NCI-H526 treated with DMSO at 0.1 percent for 48 hours (cell line): ENCODE measurements at regions not wholly inside any gene's neighbourhood (a gene's known extent, or its start where the extent isn't known, plus 50 kb on each side); places are given as distances from the start of the nearest gene placed in this dataset.

Experiments used
- DNase-seq: peaks from one replicate; lab custom pipeline; 2025; lab: John Stamatoyannopoulos, UW

DNA sequence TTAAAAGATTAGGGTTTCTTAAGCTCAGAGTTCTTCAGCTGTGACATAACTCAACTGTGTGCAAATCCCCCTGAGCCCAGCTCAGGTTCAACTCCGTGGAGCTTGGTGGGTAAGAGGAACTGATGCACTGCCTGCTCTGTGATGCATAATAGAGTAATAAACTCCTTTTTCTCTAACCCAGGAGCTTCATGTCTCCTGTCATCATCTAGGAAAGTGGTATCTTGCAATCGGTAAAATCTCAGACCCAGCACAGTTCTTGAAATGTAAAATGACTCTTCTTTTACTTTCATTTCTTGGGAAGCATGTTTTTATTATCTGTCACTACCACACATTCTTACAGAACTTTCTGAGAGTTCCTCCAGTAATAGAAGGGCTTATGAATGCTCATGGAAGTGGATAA lies 123.8 kb upstream of the PCDH9 start:
- no peak for DNase-seq

DNA sequence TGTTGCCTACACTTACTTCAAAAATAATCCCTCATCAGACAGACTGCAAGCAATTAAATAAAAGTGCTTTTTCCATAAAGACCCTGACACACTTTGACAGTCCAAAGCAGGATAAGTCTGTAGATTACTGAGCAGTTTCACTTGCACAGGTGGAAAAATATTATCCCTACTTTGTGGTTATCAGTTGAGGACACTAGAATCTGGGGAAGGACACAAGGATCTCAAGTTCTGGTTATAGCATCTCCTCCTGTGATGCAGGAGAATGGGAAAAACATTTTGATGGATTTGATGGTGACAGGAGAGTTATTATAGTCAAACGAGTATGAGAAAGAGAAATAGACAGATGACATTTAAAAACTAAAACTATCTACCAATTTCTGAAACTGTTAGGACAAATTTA lies 122.9 kb upstream of the PCDH9 start:
- no peak for DNase-seq

DNA sequence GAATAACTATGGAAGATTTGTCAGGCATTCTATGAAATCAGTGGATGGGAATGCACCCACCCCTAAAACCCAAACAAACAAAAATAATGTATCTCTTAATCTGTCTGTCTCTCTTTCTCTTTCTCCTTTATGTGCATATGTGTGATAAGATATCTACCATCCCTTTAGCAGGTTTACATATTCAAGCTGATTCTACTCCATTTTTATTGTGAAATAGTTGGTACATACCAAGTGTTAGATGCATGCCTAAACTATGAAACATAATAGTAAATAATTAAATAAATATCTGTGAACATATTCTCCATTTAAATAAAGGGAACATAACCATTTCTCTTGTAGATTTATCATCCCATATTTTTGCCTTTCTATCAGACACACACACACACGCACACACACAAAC lies 121.8 kb upstream of the PCDH9 start:
- no peak for DNase-seq

DNA sequence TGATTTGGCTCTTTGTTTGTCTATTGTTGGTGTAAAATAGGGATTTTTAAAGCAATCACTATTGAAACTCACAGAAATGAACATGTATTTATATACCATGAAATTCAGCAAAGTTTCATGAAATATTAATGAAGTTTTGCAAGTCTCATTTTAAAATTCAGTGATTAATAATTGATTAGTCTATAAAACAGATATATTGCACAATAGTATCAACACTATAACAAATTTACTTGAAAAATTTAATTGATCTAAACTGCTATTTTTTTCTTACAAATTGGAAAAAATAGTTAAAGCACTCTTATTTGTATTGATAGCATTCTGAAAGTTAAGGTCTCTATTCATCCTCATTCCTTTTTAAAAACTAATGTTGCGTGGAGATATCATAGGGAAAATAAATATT lies 121.0 kb upstream of the PCDH9 start:
- no peak for DNase-seq

DNA sequence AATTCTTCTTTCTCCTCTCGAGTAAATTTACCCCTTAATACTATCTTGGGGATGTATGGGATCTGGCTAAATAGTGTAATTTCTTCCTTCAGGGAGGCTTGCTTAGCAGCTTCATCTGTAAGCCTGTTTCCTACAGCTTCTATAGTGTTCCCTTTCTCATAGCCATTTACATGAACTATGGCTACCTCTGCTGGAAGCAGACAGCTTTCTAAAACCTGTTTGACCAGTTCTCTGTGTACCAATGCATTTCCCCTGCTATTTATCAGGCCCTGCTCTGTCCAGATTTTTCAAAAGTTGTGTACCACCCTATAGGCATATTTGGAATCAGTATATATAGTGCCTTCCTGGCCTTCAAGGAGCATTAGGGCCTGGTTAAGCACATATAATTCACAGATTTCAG lies 113.6 kb upstream of the PCDH9 start:
- DNase-seq, result peak; percentile 31

DNA sequence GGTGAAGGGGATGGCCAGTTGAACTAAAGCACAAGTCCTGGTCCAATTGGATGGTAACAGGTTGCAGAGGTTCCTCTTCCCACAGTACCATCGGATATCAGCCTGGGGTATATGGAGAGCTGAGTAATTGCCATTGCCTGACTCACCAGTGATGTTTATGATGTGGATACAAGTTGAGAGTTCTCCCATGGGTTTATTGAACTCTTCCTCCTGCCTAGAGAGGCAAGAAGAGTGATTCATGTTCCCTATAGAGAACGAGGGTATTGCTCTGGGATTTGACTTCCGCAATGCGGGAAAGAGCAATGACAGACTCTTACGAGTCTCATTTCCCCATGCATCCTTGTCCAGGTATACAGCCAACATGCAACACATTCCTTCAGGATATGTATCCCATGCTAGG lies 111.3 kb upstream of the PCDH9 start:
- DNase-seq, result no peak

DNA sequence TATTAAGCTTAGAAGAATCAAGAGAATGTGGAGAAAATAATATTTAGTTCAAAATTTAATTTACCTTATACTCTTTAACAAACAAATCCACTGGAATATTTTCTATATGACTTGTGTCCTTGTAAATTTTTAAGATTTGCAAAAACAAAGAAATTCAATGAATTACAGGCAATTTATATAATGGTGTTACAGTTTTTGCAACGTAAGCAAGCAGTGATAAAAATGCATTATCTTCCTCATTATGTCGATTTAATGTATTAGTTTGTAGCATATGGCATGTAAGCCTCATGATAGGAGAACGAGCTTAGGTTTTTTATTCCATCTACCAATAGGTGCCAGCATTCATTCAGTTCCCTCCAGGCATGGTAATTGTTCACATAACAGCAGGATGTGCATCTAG lies 100.0 kb upstream of the PCDH9 start:
- no peak for DNase-seq

DNA sequence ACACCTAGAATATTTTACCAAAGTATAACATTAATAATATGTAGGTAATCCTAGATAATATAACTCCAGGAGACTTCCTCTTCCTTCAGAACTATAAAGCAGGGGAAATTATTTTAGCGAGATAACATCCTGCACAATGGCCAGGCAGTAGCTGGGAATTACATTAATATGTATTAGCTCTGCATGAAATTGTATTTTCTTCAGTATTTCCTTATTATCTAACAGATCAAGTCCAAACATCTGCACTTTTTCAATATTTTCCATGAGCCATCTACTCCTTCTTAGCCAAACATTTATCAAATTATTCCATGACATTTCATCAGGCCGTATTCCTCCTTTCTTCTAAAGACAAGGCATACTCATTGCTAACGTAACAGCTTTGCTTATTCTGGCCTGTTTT lies 98.8 kb upstream of the PCDH9 start:
- DNase-seq, result no peak

DNA sequence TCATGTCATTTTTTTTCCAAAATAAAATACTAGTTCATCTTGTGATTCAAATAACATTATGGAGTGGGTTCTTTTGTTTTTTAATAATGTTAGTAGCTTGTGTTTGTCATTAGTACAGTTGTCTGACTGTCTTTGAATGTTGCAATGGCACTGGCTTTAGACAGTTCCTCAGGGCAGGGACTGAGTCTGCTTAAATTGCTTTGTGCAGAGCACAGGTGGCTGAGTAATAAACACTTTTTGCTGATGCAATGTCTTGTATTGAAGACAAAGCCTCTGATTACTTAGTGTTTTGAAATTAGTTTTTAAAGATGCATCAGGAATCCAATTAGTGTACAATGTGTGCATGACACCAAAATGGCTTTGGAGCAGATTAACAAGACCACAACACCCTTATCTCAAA lies 88.7 kb upstream of the PCDH9 start:
- no peak for DNase-seq

DNA sequence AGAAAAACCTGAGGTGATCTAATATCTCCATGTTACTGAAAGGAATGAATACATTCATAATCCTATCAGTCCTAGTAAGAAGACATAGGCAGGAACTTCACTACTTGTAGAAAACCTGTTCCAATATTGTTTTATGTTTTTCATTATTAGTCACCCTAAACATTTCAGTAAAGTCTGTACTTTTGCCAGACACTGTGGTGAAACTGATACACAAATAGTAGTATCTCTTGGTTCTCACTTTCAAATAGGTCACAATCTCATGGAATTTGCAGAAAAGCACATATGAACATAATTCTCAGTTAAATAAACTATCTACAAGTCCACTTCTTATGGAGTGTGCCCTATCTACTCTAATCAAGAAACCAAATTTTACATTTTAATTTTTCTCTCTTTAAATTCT lies 88.3 kb upstream of the PCDH9 start:
- no peak for DNase-seq

DNA sequence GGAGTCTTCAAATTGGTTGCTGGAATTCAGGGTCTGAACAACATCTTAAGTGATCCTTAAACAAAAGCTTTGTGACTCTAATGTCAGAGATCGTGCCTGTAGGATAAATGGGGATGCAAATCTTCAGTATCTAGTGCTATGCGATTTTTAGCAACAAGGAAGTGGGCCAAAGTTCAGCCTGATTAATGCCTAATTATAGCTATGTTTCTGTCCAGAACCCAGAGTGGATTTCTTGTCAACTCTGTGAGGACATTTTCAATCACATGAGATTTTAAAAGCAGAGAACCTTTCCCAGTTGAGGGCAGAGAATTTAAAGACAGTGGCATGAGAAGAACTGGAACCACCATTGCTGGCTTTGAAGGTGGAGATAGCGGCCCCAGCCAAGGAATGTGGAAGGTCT lies 84.3 kb upstream of the PCDH9 start:
- DNase-seq, result no peak

DNA sequence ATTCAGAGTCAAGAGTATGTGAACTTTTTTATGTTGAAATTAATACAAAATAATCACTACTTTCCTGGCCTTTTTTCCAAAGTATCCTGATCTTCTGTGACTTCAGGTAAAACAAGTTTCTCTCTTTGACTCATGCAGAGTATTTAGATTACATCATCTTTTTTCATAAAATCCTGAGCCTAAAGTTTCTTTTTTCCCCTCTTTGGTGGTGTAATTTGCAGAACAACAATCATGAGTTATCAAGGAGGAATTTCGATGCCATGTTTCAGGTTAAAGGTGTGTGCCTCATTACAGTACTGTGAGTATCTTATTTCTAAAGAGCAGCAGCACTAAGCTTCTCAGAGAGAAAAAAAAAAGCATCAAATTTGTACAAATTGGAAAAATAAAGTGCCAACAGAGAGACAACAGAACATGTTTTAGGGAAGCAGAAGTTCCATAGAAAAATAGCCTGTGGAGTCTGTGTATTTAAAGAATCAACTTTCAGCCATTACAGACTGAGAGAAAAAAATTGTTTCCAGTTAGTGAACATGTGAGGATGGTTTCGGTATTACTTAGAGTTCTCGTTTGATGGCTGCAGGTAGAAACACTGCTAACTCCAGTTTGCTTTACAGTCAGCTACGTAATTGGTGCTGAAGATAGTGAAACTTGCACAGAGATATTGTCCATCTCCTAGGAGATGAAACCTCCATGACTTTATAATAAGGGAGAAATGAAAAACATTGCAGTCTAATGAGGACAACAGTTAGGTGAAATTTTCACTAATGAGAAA lies 78.1 kb upstream of the PCDH9 start:
- no peak for DNase-seq

DNA sequence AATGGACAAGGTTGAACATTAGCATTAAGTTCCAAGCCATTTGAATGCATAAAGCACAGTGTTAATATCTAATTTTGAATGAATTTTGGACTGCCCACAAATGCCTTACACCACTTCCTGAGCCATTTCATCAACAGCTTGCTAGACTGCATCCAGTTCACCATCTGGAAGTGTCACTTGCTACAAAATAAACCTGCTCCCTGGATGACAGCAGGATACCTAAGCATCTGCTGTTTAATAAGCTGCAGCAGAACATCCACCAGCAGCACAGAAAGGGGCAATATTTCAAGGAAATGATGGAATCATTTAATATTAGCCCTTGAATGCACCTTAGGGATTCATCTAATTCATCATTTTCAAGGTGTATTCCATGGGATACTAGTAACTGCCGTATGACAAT lies 76.6 kb upstream of the PCDH9 start:
- DNase-seq, result no peak

DNA sequence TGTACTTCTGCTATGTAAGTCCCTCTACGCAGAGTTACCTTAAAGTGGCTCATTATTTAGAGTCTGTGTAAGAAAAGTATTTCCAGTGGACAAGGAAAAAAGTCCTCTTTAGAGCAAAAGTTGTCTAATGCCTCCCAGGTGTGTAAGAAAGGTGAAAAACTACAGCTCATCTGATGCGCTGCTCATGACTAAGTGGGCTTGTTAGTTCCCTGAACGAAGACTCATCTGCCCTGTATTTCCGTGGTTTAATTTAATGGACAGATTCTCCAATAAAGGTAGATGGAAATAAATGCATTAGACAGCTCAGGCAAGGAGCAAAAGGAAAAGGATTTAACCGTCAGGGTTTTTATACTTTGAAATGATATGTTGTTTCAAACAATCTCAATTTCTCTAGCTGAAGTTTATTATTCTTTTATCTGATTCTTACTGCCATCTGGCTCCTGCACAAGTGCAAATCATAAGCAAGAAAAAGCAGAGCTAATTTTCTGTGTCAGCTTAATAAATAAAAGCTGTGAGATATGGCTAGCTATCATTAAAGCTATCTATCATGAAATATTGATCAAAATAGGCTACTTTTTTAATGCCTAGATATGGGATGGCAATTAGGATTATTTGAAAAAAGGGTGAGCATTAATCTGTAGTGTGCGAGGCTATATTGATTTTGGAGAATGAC lies 73.7 kb upstream of the PCDH9 start:
- DNase-seq, result no peak

DNA sequence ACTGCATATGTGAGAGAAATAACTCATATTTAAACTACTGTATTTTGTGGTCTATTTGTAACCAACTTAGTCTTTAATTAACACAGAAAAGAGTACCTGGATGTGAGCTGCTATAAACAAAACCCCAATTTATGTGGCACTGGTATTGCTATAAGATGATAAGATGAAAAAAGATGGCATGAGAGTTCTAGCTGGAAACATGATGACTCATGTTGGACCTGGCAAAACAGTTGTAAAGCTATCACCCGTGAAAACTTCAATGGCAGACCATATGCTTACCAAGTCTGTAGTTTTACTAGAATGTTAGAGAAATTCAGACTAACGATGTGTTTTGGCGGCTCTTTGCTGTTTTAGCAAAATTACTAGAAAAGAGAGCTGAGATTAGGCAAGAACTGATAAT lies 69.6 kb upstream of the PCDH9 start:
- DNase-seq, result no peak

DNA sequence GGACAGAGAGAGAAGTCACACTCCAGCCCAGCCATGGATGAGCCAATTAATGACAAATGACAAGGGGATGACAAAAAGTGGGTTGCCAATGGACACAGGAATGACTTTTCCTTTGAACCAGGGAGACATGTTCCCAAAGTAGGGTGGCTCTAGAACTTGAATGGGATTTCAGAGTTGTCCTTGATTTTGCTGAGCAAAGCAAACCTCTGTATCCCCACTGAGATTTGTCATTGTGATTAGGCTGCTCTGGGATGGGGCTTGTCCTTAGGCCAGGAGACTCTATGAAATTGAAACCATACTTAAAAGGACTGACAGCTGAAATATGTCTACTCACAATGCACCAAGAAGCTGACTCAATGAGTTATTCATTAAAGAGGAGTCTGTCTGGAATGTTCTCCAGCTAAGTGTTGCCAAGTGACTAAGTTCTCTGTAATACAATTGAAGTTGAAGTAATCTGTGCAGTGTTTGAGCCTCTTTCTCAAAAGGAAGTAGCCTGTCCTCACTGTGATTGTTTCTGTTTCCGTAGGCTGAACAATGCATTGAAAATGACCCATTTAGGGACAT lies 69.0 kb upstream of the PCDH9 start:
- no peak for DNase-seq

DNA sequence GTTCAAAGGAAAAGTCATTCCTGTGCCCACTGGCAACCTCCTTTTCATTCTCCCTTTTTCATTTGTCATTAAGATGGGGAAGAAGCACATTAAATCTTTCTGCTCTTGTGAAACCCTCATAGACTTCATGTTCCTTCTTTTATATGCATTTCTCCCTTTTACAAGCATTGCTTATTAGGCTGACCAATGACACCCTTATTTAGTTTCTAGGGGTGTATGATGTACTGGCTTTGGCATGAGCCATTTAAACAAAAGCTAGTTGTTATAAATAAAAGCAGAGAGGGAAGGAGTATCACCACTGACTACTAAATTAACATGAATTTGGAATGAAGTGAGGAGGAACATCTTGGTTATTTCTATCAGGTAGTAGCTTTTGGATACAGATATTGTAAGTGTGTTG lies 68.2 kb upstream of the PCDH9 start:
- DNase-seq, result no peak

DNA sequence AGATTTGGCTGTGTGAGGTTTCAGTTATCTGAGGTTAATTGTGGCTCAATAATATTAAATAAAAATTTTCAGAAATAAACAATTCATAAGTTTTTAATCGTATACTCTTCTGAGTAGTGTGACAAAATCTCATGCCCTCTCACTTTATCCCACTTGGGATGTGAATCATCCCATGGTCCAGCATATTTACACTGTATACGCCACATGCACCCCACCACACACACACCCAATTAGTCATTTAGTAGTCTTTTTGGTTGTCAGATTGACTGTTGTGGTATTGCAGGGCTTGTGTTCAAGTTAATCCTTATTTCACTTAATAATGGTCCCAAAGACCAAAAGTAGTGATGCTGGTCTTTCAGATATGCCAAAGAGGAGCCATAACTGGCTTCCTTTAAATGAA lies 66.4 kb upstream of the PCDH9 start:
- DNase-seq, result no peak

DNA sequence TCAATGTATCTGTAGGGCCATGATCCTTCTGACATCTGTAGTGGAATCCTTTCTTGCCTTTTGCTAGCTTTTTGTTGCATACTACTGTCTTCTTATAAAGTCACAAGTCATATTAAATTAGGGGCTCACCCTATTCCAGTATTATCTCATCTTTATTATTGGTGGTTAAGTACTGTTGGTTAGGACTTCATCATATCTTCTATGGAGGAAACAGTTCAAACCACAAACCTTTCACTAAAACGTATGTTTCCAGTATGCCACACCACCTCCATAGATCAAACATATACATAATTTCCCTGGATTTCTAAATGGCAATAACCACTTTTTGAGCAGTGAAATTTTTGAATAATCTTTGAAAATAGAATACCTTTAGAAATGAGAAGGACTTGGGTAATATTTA lies 62.8 kb upstream of the PCDH9 start:
- no peak for DNase-seq

DNA sequence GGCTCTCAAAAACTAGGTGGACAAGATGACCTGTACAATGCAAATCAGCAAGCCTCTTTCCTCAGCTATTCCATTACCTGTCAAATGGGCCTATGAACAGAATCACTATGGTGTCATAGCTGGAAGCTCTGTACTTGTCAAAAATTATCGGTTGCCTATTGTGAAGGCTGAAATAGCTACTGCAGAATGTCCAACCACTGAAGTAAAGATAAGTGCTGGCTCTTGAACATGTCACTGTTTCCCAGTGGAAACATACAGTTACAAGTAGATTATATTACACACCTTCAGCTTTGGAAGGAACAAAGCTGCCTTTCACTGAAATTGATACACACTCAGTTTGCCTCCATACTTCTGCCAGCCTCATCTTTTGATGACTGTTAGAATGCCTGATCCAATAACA lies 55.5 kb upstream of the PCDH9 start:
- DNase-seq, result no peak

DNA sequence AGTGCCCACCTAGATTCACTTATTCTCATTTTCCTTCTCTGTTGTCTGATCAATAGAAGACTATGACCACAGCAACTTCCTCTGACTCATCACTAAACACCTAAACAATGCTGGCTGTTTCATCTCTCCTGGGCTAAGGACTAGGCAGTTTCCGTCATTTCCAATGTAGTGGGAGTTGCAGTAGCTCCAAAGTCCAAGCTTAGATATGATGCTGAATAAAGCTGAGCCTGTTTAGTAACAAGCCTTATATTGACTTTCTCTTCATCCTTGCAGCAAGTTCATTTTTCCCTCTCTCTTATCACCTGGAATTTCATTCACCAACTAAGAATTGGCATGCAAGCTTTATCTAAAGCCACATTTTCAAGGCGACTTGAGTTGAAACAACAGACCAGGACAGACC lies 53.5 kb upstream of the PCDH9 start:
- no peak for DNase-seq

DNA sequence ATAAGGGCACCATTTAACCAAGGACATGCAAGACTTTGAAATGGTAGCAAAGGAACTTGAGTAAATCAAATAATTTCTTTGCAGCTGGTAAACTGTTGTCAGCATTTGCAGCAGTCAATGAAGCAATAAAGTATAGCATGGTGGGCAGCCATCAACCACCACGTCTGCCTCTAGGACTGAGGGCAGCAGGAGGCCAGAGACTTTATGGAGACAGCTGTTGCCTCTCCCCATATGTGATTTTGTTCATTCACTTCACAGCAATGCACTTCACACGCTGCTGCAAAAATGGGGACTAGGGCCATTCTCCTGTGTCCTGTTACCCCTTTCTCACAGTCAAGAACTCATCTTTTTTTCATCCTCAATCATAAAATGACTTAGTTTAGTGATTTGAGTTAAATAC lies 51.3 kb upstream of the PCDH9 start:
- no peak for DNase-seq
